ENCODE measurements at regions not wholly inside any gene's neighbourhood (a gene's known extent, or its start where the extent isn't known, plus 50 kb on each side); places are given as distances from the start of the nearest gene placed in this dataset.

DNA sequence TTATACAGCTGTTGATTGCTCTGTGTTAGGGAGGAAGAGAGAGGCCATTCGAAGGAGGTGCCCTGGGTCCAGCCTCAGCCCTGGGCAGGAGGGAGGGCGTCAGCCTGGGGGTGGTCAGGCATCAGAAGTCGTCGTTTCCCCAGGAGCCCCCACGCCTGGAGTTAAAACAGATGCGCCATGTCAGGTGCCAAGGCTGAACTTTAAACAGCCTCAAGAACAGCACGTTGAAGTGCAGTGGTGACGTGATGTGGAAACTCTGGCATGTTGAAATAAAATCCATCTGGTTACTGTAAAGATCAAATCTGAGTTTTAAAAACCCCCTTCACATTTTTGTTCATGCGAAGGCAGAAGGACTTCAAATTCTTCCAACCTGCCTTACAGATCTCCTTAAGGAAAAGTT, 128.4 kb upstream of the PPP2R2D start:
- H3K27ac ChIP-seq (ENCODE audit: low read depth, low read length) = no peak overlapping the region
- no peak overlapping the region for H3K4me2 ChIP-seq (ENCODE audit: low read length)
- H3K4me1 ChIP-seq (ENCODE audit: control insufficient read depth, low read length) = no peaks in the 10 kb centered on the region
- peaks cover 12% of the 10 kb centered on the region for H3K9me3 ChIP-seq (ENCODE audit: control insufficient read depth, insufficient read depth, low read length)
- H3F3A ChIP-seq (ENCODE audit: control insufficient read depth, insufficient read depth) = no peaks in the 10 kb centered on the region
- H3K79me2 ChIP-seq (ENCODE audit: control insufficient read depth, low read length) = no peaks in the 10 kb centered on the region
- no peaks in the 10 kb centered on the region for H4K20me1 ChIP-seq (ENCODE audit: control insufficient read depth, insufficient read depth, low read depth, low read length)
- H3K36me3 ChIP-seq (ENCODE audit: control insufficient read depth, low read length) = no peaks in the 10 kb centered on the region
- H3K4me3 ChIP-seq (ENCODE audit: low read length) = no peak overlapping the region
- H3K27me3 ChIP-seq (ENCODE audit: control insufficient read depth, low read length) = no peaks in the 10 kb centered on the region
- H3K9me2 ChIP-seq (replicated peaks; ENCODE audit: control insufficient read depth, low read length) = no peaks in the 10 kb centered on the region
- no peak for TF ChIP-seq EZH2phosphoT487 (IDR thresholded peaks at IDR 0.05; ENCODE audit: borderline replicate concordance, low read length)
- TF ChIP-seq, protein P1, sequence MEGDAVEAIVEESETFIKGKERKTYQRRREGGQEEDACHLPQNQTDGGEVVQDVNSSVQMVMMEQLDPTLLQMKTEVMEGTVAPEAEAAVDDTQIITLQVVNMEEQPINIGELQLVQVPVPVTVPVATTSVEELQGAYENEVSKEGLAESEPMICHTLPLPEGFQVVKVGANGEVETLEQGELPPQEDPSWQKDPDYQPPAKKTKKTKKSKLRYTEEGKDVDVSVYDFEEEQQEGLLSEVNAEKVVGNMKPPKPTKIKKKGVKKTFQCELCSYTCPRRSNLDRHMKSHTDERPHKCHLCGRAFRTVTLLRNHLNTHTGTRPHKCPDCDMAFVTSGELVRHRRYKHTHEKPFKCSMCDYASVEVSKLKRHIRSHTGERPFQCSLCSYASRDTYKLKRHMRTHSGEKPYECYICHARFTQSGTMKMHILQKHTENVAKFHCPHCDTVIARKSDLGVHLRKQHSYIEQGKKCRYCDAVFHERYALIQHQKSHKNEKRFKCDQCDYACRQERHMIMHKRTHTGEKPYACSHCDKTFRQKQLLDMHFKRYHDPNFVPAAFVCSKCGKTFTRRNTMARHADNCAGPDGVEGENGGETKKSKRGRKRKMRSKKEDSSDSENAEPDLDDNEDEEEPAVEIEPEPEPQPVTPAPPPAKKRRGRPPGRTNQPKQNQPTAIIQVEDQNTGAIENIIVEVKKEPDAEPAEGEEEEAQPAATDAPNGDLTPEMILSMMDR (IDR thresholded peaks at IDR 0.05; ENCODE audit: low read depth, low read length, poor library complexity, severe bottlenecking) = no peak

DNA sequence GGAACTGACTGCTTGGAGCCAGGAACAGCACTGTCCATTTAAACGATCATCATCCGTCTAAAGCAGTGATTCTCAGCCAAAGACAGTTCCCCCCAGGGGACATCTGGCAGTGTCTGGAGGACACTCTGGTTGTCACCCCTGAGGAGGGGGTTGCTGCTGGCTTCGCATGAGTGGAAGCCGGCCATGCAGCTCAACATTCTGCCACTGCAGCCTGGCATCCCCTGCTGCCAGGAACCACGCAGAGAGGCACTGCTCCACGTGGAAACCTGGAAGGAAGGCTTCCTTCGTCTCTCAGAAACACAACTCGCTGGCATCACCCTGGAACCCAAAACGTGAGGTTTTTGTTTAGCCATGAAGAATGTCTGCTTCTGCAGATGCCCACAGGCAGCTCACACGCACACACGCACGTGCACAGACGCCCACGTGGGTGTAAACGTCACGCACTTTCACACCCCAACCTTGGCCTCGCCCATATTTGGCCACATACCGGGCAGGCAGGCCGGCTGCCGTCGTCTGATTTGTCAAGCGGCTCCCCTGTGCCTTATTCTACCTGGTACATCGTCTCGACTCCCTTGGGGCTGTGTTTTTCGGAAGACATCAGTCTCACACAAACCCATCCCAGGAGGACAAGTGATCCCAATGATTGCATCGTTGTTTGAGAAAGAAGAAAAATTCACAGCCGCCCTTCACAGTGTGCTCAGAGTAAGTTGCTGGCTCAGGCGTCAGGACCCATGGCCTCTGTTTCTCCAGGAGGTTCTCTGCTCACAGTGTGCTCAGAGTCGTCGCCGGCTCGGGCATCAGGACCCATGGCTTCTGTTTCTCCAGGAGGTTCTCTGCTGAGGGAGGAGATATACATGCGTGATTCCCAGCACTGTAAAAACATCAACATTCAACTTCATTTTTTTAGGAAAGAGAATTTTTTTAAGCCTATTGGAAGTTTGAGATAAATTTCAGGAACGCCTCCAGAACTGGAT, 127.2 kb upstream of the PPP2R2D start:
- H3K9me2 ChIP-seq (replicated peaks; ENCODE audit: control insufficient read depth, low read length) = no peaks in the 10 kb centered on the region
- H3F3A ChIP-seq (ENCODE audit: control insufficient read depth, insufficient read depth) = no peaks in the 10 kb centered on the region
- TF ChIP-seq, protein P1 (IDR thresholded peaks at IDR 0.05; ENCODE audit: low read depth, low read length, poor library complexity, severe bottlenecking) = no peak
- TF ChIP-seq EZH2phosphoT487 (IDR thresholded peaks at IDR 0.05; ENCODE audit: borderline replicate concordance, low read length) = no peak
- no peak overlapping the region for H3K4me3 ChIP-seq (ENCODE audit: low read length)
- no peaks in the 10 kb centered on the region for H3K36me3 ChIP-seq (ENCODE audit: control insufficient read depth, low read length)
- H3K27me3 ChIP-seq (ENCODE audit: control insufficient read depth, low read length) = no peaks in the 10 kb centered on the region
- no peak overlapping the region for H3K4me2 ChIP-seq (ENCODE audit: low read length)
- H4K20me1 ChIP-seq (ENCODE audit: control insufficient read depth, insufficient read depth, low read depth, low read length) = no peaks in the 10 kb centered on the region
- peaks cover 21% of the 10 kb centered on the region for H3K9me3 ChIP-seq (ENCODE audit: control insufficient read depth, insufficient read depth, low read length)
- H3K4me1 ChIP-seq (ENCODE audit: control insufficient read depth, low read length) = no peaks in the 10 kb centered on the region
- H3K79me2 ChIP-seq (ENCODE audit: control insufficient read depth, low read length) = no peaks in the 10 kb centered on the region
- H3K27ac ChIP-seq (ENCODE audit: low read depth, low read length) = no peak overlapping the region

DNA sequence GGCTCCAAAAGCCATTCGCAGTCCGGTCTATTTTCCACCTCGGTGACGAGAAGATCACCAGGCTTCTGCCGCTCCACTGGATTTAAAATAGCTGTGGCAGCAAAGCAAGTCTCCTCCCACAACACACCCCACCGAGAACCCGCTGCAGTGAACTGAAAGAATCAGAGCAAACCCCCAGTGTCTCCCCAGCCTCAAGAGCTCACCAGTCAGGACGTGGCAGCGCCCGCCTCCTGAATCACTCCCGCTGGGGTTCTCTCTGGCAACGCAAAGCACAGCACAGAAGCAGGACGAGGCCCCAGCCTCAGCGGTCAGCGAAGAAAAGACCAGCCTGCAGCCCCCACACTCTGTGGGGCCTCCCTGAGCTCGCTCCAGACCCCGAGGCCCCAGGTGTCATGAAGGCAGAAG, 126.1 kb upstream of the PPP2R2D start:
- Histone ChIP-seq H3K9me2 (replicated peaks; ENCODE audit: control insufficient read depth, low read length) (no peaks in the 10 kb centered on the region), H3K9me3 (ENCODE audit: control insufficient read depth, insufficient read depth, low read length) (peaks cover 28% of the 10 kb centered on the region), H3K4me3 (ENCODE audit: low read length) (no peak overlapping the region), H3F3A (ENCODE audit: control insufficient read depth, insufficient read depth) (no peaks in the 10 kb centered on the region), H3K36me3 (ENCODE audit: control insufficient read depth, low read length) (no peaks in the 10 kb centered on the region), H3K4me1 (ENCODE audit: control insufficient read depth, low read length) (no peaks in the 10 kb centered on the region), H3K4me2 (ENCODE audit: low read length) (no peak overlapping the region), H3K27me3 (ENCODE audit: control insufficient read depth, low read length) (no peaks in the 10 kb centered on the region), H3K79me2 (ENCODE audit: control insufficient read depth, low read length) (no peaks in the 10 kb centered on the region), H3K27ac (ENCODE audit: low read depth, low read length) (no peak overlapping the region), H4K20me1 (ENCODE audit: control insufficient read depth, insufficient read depth, low read depth, low read length) (no peaks in the 10 kb centered on the region)
- TF ChIP-seq, protein P1 (IDR thresholded peaks at IDR 0.05; ENCODE audit: low read depth, low read length, poor library complexity, severe bottlenecking) = no peak
- TF ChIP-seq EZH2phosphoT487 (IDR thresholded peaks at IDR 0.05; ENCODE audit: borderline replicate concordance, low read length) = no peak

All from DOHH2 (cell line).